D721Med (cell line): ENCODE measurements at regions not wholly inside any gene's neighbourhood (a gene's known extent, or its start where the extent isn't known, plus 50 kb on each side); places are given as distances from the start of the nearest gene placed in this dataset.

Source experiments
- DNase-seq: peaks from one replicate; pipeline ENCODE4 v3.0.0; 2011; ENCODE audit warnings: low spot score; ENCODE audit not compliant: insufficient read length
- FAIRE-seq: peaks from 2 replicates; lab custom pipeline; 2011; peaks lifted over from hg19 to GRCh38; lab: Jason Lieb, UNC
- TF ChIP-seq, protein P1 (sequence below): IDR thresholded peaks from 2 replicates; pipeline ENCODE4 v1.5.1; 2012; ENCODE audit warnings: mild to moderate bottlenecking, control low read depth; ENCODE audit not compliant: insufficient read depth; ENCODE audit errors: missing control alignments

DNA sequence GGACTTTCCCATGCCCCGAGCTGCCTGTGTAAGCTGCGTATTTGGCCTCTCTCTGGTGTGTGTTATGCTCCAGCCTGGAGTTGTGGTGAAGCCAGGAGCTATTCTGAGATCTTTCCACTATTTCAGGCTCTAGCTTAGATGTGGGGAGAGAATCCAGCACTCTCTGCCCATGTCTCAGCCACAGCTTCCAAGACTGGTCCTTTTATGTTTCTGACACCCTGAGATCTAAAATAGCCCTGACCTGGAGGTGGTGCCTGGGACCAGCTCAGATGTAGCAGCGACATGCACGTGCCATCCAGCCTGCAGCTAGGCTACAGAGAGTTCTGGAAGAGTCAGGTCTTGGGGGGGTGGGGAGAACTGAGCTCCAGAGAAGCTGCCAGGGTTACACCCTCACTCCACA, 76.5 kb downstream of the TENT5C start:
- DNase-seq: no peak
- FAIRE-seq: no peak
- TF ChIP-seq, protein P1, sequence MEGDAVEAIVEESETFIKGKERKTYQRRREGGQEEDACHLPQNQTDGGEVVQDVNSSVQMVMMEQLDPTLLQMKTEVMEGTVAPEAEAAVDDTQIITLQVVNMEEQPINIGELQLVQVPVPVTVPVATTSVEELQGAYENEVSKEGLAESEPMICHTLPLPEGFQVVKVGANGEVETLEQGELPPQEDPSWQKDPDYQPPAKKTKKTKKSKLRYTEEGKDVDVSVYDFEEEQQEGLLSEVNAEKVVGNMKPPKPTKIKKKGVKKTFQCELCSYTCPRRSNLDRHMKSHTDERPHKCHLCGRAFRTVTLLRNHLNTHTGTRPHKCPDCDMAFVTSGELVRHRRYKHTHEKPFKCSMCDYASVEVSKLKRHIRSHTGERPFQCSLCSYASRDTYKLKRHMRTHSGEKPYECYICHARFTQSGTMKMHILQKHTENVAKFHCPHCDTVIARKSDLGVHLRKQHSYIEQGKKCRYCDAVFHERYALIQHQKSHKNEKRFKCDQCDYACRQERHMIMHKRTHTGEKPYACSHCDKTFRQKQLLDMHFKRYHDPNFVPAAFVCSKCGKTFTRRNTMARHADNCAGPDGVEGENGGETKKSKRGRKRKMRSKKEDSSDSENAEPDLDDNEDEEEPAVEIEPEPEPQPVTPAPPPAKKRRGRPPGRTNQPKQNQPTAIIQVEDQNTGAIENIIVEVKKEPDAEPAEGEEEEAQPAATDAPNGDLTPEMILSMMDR: no peak

DNA sequence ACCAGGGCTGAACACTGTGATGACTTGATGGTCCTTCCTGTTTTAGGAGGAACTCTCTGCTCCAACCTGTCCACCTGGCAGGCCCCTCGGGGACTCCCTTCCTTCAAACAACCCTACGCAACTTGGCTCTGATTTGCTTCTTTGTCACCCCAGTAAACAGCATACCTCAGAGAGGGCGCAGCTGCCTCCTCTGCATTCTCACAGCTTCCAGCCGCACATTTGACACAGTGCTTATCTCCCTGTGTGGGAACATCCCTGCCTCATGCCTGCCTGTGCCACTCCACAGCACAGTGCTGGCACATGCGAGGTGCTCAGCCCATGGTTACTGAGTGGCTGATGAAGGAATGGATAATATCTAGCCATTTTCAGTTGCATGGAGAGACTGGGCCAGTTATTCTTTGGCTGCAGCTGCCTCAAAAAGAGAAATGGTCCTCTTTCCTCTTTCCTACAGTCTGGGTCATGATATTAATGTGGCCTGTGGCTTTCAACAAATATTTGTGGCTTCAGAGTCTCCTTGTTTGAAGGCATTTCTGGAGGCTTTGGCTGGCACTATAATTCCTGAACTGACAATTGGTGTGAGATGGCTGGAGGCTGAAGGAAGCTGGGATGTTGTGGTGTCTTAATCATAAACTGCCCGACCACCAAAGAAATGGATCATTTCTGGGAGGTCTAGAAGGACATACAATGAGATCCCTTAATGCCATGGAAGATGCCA, 77.9 kb downstream of the TENT5C start:
- FAIRE-seq (no peak), DNase-seq (no peak)
- TF ChIP-seq, protein P1: no peak

DNA sequence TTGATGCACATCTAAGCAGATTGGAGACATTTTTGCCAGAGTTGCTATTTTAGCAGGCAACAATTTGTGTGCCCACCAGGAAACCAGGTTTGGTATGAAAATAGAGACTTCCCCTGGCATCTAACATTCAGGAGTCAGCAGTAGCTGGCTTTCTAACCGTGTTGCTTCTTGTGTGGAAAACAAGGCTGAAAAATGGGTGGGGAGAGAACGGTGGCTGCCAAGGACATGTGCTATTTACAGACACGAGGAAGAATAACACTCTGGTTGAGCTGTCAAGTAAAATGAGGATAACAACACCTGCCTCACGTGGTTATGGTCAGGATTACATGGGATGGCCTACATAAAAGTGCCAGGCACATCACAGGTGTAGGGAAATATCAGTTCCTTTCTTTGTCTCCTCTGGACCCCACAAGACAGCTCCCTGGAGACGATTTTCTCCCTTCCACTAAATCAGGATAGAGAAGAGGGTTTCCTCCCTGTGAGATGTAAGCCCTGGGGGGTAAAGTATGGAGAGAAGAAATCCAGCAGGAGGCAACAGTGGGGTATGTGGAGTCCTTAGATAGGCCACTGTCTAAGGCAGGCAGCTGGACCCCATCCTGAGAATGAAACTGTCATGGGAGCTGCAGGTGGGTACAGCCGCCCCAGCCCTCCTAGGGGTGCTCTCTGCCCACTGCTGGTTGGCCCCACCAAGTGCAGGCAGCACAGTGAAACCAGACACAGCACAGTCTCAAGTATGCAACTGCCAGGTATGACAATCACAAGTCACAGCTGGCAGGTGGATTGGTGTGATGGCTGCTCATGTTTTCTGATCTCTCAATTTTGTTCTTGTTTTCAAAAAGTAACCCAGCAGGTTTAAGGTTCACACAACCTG, 80.3 kb downstream of the TENT5C start:
- TF ChIP-seq, protein P1: no peak
- DNase-seq (no peak), FAIRE-seq (no peak)

- no peak for FAIRE-seq
- no peak for DNase-seq
- TF ChIP-seq, protein P1: no peak
These were observed 81.1 kb downstream of the TENT5C start for GRCh38 chr1:117686907-117687306.

GRCh38 chr1:117689997-117690625, 84.3 kb downstream of the TENT5C start:
- DNase-seq (no peak), FAIRE-seq (no peak)
- TF ChIP-seq, protein P1: no peak

- TF ChIP-seq, protein P1: no peak
- no peak for DNase-seq
- no peak for FAIRE-seq
These were observed 86.1 kb downstream of the TENT5C start for GRCh38 chr1:117691942-117692341.
